ENCODE measurements at regions not wholly inside any gene's neighbourhood (a gene's known extent, or its start where the extent isn't known, plus 50 kb on each side); places are given as distances from the start of the nearest gene placed in this dataset.

DNA sequence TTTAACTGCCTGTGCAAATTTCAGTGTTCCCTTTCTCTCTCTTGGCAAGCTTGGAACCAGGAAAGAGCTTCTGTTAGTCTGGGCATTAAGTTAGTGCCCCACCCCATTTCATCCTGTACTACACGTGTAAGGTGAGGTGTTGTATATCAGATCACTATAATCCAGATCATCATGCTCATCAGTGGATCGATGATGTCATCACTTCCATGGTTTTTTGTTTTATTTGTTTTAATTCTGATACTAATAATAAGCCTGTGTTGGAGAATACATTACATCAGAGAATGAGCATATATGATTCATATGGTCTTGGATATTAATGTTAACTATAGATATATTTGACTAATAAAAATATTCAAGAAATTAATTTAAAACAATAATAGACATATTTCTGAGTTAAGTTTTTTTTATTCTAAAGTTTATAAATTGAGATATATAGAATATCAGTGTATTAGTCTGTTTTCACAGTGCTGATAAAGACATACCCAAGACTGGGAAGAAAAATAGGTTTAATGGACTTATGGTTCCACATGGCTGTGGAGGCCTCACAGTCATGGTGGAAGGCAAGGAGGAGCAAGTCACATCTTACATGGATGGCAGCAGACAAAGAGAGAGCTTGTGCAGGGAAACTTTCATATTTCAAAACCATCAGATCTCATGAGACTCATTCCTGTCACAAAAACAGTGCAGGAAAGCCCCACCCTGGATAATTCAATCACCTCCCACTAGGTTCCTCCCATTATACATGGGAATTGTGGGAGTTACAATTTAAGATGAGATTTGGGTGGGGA is 588.3 kb upstream of the B3GALT2 start:
- intact Hi-C loops (cut with micrococcal nuclease) = no loop called here

DNA sequence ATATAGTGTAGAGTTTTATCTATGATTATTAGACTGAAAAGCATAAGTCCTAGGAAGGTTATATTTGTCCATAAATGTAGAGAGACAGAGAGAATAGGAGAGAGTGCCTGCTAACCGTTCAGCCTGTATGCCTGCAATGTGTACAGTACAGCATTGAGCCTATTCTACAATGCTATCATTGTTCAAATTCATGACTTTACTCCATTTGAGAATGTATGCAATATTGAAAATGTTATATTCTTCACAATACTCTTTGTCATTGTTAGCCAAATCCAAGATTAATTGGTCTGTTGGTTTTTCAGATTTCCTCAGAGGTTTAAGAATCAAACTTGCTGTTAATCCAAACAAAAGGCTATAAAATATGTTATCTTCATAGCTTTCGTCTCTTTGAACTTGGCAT is 585.2 kb upstream of the B3GALT2 start:
- POLR2A ChIA-PET = no interaction called here
- Mint-ChIP-seq H3K27ac (no peak overlapping the region), H3K9me3 (peaks cover 11% of the 10 kb centered on the region), H3K4me3 (no peak overlapping the region), H3K36me3 (ENCODE audit: low read depth) (no peaks in the 10 kb centered on the region), H3K4me1 (no peaks in the 10 kb centered on the region), H3K27me3 (no peaks in the 10 kb centered on the region)
- ATAC-seq (ENCODE audit: low read depth) (no peak), DNase-seq (no peak)
- TF ChIP-seq, protein P1, sequence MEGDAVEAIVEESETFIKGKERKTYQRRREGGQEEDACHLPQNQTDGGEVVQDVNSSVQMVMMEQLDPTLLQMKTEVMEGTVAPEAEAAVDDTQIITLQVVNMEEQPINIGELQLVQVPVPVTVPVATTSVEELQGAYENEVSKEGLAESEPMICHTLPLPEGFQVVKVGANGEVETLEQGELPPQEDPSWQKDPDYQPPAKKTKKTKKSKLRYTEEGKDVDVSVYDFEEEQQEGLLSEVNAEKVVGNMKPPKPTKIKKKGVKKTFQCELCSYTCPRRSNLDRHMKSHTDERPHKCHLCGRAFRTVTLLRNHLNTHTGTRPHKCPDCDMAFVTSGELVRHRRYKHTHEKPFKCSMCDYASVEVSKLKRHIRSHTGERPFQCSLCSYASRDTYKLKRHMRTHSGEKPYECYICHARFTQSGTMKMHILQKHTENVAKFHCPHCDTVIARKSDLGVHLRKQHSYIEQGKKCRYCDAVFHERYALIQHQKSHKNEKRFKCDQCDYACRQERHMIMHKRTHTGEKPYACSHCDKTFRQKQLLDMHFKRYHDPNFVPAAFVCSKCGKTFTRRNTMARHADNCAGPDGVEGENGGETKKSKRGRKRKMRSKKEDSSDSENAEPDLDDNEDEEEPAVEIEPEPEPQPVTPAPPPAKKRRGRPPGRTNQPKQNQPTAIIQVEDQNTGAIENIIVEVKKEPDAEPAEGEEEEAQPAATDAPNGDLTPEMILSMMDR (IDR thresholded peaks at IDR 0.05) = no peak
- intact Hi-C loops (cut with micrococcal nuclease) = no loop called here
- CTCF ChIA-PET = no interaction called here

More for the DNA sequence above, 588.3 kb upstream of the B3GALT2 start:
- TF ChIP-seq, protein P1 (IDR thresholded peaks at IDR 0.05) = no peak
- DNase-seq (no peak), ATAC-seq (ENCODE audit: low read depth) (no peak)
- Mint-ChIP-seq H3K27ac (no peak overlapping the region), H3K4me3 (no peak overlapping the region), H3K27me3 (no peaks in the 10 kb centered on the region), H3K36me3 (ENCODE audit: low read depth) (no peaks in the 10 kb centered on the region), H3K9me3 (peaks cover 14% of the 10 kb centered on the region), H3K4me1 (no peaks in the 10 kb centered on the region)
- POLR2A ChIA-PET = no interaction called here
- CTCF ChIA-PET = no interaction called here

DNA sequence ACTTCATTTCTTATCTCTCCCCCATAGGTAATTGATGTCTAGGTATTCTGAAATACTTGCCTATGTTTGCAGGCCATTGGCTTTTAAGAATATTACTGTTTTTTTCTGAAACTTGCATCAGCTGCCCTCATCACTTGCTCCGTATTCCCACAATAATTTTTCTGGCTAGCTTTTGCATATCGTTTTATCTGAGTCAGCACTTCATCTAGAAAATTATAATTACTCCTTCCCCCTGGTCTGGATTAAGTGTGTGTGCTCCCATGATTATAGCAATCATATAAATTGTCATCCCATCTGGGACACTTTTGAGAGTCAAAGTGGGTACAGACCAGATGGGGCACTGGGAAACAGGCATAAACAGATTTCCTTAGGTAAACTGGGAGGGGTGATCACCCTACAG is 583.2 kb upstream of the B3GALT2 start:
- Mint-ChIP-seq H3K9me3 (no peaks in the 10 kb centered on the region), H3K27me3 (no peaks in the 10 kb centered on the region), H3K4me3 (no peak overlapping the region), H3K27ac (no peak overlapping the region), H3K4me1 (no peaks in the 10 kb centered on the region), H3K36me3 (ENCODE audit: low read depth) (no peaks in the 10 kb centered on the region)
- ATAC-seq (ENCODE audit: low read depth) = no peak
- intact Hi-C loops (cut with micrococcal nuclease) = no loop called here
- ChIA-PET POLR2A (no interaction called here), CTCF (no interaction called here)
- DNase-seq = no peak
- TF ChIP-seq, protein P1 (IDR thresholded peaks at IDR 0.05) = no peak

DNA sequence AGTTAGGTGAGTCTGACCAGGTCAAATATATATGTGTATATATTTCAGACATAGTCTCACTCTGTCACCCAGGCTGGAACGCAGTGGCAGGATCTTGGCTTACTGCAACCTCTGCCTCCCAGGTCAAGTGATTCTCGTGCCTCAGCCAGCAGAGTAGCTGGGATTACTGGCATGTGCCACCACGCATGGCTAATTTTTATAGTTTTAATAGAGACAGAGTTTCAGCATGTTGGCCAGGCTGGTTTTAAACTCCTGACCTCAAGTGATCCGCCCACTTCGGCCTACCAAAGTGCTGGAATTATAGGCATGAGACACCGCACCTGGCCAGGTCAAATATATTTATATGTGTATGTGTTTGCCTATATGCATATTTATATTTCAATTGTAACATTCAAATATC is 581.5 kb upstream of the B3GALT2 start:
- Mint-ChIP-seq H3K4me1 (no peaks in the 10 kb centered on the region), H3K36me3 (ENCODE audit: low read depth) (no peaks in the 10 kb centered on the region), H3K27ac (no peak overlapping the region), H3K4me3 (no peak overlapping the region), H3K27me3 (no peaks in the 10 kb centered on the region), H3K9me3 (no peaks in the 10 kb centered on the region)
- POLR2A ChIA-PET = interaction anchor here (0.6 kb wide), 1 partner anchor 33 kb away, joined by 15 read pairs; no protein-coding TSS in a partner anchor
- CTCF ChIA-PET = no interaction called here
- no peak for ATAC-seq (ENCODE audit: low read depth)
- no peak for DNase-seq
- intact Hi-C loops (cut with micrococcal nuclease) = no loop called here
- TF ChIP-seq, protein P1 (IDR thresholded peaks at IDR 0.05) = no peak

DNA sequence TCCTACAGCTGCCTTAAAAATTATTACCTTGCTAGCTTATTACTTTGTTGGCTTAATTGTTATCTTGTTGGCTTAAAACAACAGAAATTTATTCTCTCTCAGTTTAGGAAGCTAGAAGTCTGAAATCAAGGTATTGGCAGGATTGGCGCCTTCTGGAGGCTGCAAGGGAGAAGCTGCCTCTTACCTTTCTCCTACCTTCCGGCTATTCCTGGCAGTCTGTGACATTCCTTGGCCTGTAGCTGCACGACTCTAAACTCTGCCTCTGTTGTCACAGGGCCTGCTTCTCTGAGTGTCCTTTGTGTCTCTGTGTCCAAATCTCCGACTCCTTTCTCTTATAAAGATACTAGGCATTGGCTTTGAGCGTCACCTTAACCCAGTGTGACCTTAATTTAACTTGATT is 579.9 kb upstream of the B3GALT2 start:
- no peak for DNase-seq
- Mint-ChIP-seq H3K9me3 (no peaks in the 10 kb centered on the region), H3K4me3 (no peak overlapping the region), H3K27me3 (no peaks in the 10 kb centered on the region), H3K36me3 (ENCODE audit: low read depth) (no peaks in the 10 kb centered on the region), H3K27ac (no peak overlapping the region), H3K4me1 (no peaks in the 10 kb centered on the region)
- TF ChIP-seq, protein P1 (IDR thresholded peaks at IDR 0.05) = no peak
- intact Hi-C loops (cut with micrococcal nuclease) = no loop called here
- no peak for ATAC-seq (ENCODE audit: low read depth)
- CTCF ChIA-PET = no interaction called here
- POLR2A ChIA-PET = no interaction called here
